WTC11 (cell line): ENCODE measurements at regions not wholly inside any gene's neighbourhood (a gene's known extent, or its start where the extent isn't known, plus 50 kb on each side); places are given as distances from the start of the nearest gene placed in this dataset.

Source experiments
- ATAC-seq: fragments of 200-7000 bp; cut with Tn5 transposase; 2 replicates; pipeline ENCODE4 v1.10.0; 2021; ENCODE audit warnings: mild to moderate bottlenecking, moderate library complexity
- CTCF ChIA-PET: fragments of 300-600 bp; sonication (Branson Sonifier 250); formaldehyde crosslinking; loops from one replicate; lab custom pipeline; 2021; ENCODE audit warnings: antibody characterized with exemption; lab: Charles Lee
- POLR2A ChIA-PET: fragments of 350-600 bp; sonication (Branson Sonifier 250); formaldehyde crosslinking; loops from one replicate; lab custom pipeline; 2021; ENCODE audit warnings: antibody characterized with exemption; lab: Charles Lee
- DNase-seq: peaks from one replicate; pipeline ENCODE4 v3.0.0; 2021; ENCODE audit warnings: low spot score
- H3K27ac Mint-ChIP-seq: 2 replicates; pipeline ENCODE4 v1.8.0; 2021; ENCODE audit warnings: mixed read lengths
- H3K27me3 Mint-ChIP-seq: 2 replicates; pipeline ENCODE4 v1.8.0; 2021; ENCODE audit warnings: low read depth, mild to moderate bottlenecking, moderate library complexity, mixed read lengths
- H3K36me3 Mint-ChIP-seq: 2 replicates; pipeline ENCODE4 v1.8.0; 2021; ENCODE audit warnings: mixed read lengths
- H3K4me1 Mint-ChIP-seq: 2 replicates; pipeline ENCODE4 v1.8.0; 2022; ENCODE audit warnings: mixed read lengths
- H3K4me3 Mint-ChIP-seq: 2 replicates; pipeline ENCODE4 v1.8.0; 2021; ENCODE audit warnings: mild to moderate bottlenecking, moderate library complexity, mixed read lengths
- H3K9me3 Mint-ChIP-seq: 2 replicates; pipeline ENCODE4 v1.8.0; 2021; ENCODE audit warnings: mixed read lengths
- ARID4B ChIP-seq: sonication (generic); formaldehyde crosslinking; IDR thresholded peaks from 2 replicates; pipeline ENCODE4 v1.8.0; 2023; ENCODE audit warnings: missing genetic modification reagents, mild to moderate bottlenecking, borderline replicate concordance
- ATF3 ChIP-seq: sonication (generic); formaldehyde crosslinking; conservative IDR thresholded peaks from 2 replicates; pipeline ENCODE4 v1.8.1; 2022; ENCODE audit warnings: mild to moderate bottlenecking, missing genetic modification reagents
- E2F1 ChIP-seq: sonication (generic); formaldehyde crosslinking; IDR thresholded peaks from 2 replicates; pipeline ENCODE4 v1.8.0; 2022; ENCODE audit warnings: mild to moderate bottlenecking, missing genetic modification reagents
- ESRRA ChIP-seq: sonication (generic); formaldehyde crosslinking; IDR thresholded peaks from 2 replicates; pipeline ENCODE4 v1.8.1; 2022; ENCODE audit warnings: mild to moderate bottlenecking, missing genetic modification reagents, borderline replicate concordance
- ETV6 ChIP-seq: sonication (generic); formaldehyde crosslinking; IDR thresholded peaks from 2 replicates; pipeline ENCODE4 v1.8.1; 2022; ENCODE audit warnings: mild to moderate bottlenecking, missing genetic modification reagents
- FOXJ3 ChIP-seq: sonication (generic); formaldehyde crosslinking; IDR thresholded peaks from 2 replicates; pipeline ENCODE4 v1.9.0; 2021; ENCODE audit warnings: missing genetic modification reagents, mild to moderate bottlenecking, borderline replicate concordance
- MYBL2 ChIP-seq: sonication (generic); formaldehyde crosslinking; IDR thresholded peaks from 2 replicates; pipeline ENCODE4 v1.8.1; 2023; ENCODE audit warnings: mild to moderate bottlenecking, moderate library complexity, missing genetic modification reagents
- NR2C2 ChIP-seq: sonication (generic); formaldehyde crosslinking; IDR thresholded peaks from 2 replicates; pipeline ENCODE4 v1.8.0; 2022; ENCODE audit warnings: mild to moderate bottlenecking, missing genetic modification reagents
- PRRX2 ChIP-seq: fragments of 250-450 bp; sonication (Bioruptor Pico); IDR thresholded peaks from 2 replicates; pipeline ENCODE4 v1.8.0; 2021; ENCODE audit warnings: mild to moderate bottlenecking
- TF ChIP-seq, protein P1 (sequence below): sonication (generic); formaldehyde crosslinking; IDR thresholded peaks from 2 replicates; pipeline ENCODE4 v1.8.1; 2023; ENCODE audit warnings: mild to moderate bottlenecking, missing genetic modification reagents
- TF ChIP-seq, protein P2 (sequence below): sonication (generic); formaldehyde crosslinking; IDR thresholded peaks from 2 replicates; pipeline ENCODE4 v1.8.1; 2023; ENCODE audit warnings: mild to moderate bottlenecking, moderate library complexity, missing genetic modification reagents
- TF ChIP-seq, protein P3 (sequence below): sonication (generic); formaldehyde crosslinking; IDR thresholded peaks from 2 replicates; pipeline ENCODE4 v1.8.0; 2022; ENCODE audit warnings: missing genetic modification reagents
- TF ChIP-seq, protein P4 (sequence below): sonication (generic); formaldehyde crosslinking; IDR thresholded peaks from 2 replicates; pipeline ENCODE4 v1.8.1; 2022; ENCODE audit warnings: mild to moderate bottlenecking, moderate library complexity, missing genetic modification reagents
- TF ChIP-seq, protein P5 (sequence below): fragments of 250-450 bp; sonication (Bioruptor Pico); IDR thresholded peaks from 2 replicates; pipeline ENCODE4 v1.9.0; 2021; ENCODE audit warnings: mild to moderate bottlenecking
- TF ChIP-seq, protein P6 (sequence below): sonication (generic); formaldehyde crosslinking; IDR thresholded peaks from 2 replicates; pipeline ENCODE4 v1.8.1; 2023; ENCODE audit warnings: mild to moderate bottlenecking, missing genetic modification reagents, moderate library complexity

DNA sequence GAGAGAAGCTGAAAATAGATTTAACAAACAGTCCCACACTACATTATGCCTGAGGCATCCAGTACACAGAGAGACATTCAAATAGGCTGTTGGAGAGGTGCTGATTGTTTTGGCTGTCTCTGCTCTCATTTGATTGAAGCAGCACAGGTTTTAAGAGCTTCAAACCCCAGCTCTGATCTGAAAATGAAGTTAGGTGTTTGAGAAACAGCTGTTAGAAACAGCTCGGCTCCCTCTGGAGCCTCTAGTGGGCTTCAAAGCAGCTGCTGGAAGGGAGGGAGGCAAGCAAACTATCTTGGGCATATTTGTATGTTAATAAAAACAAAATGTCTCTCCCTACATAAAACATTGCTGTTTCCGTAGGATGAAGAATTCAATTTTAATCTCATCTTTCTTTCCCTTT, 607.3 kb upstream of the GOT2 start:
- ChIA-PET CTCF (interaction anchor here (0.9 to 1.0 kb wide), 4 partner anchors 11 to 527 kb away, joined by 3 to 4 read pairs (median 4); no protein-coding TSS in a partner anchor), POLR2A (interaction anchor here (0.7 kb wide), 1 partner anchor 821 kb away, joined by 6 read pairs; no protein-coding TSS in a partner anchor)
- 0 out of 2 replicates have a peak, but pooled peaks cover 3% of the 10 kb centered on the region for H3K36me3 Mint-ChIP-seq
- peaks cover 8% of the 10 kb centered on the region; the same call in 1 of the 2 replicates for H3K9me3 Mint-ChIP-seq
- no peak for TF ChIP-seq ATF3 (CRISPR knock-in tag)
- TF ChIP-seq MYBL2 (CRISPR knock-in tag), result no peak
- TF ChIP-seq, protein P1, sequence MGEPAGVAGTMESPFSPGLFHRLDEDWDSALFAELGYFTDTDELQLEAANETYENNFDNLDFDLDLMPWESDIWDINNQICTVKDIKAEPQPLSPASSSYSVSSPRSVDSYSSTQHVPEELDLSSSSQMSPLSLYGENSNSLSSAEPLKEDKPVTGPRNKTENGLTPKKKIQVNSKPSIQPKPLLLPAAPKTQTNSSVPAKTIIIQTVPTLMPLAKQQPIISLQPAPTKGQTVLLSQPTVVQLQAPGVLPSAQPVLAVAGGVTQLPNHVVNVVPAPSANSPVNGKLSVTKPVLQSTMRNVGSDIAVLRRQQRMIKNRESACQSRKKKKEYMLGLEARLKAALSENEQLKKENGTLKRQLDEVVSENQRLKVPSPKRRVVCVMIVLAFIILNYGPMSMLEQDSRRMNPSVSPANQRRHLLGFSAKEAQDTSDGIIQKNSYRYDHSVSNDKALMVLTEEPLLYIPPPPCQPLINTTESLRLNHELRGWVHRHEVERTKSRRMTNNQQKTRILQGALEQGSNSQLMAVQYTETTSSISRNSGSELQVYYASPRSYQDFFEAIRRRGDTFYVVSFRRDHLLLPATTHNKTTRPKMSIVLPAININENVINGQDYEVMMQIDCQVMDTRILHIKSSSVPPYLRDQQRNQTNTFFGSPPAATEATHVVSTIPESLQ (CRISPR knock-in tag), result no peak
- no peak for TF ChIP-seq ESRRA (CRISPR knock-in tag)
- TF ChIP-seq NR2C2 (CRISPR knock-in tag), result no peak
- TF ChIP-seq, protein P2, sequence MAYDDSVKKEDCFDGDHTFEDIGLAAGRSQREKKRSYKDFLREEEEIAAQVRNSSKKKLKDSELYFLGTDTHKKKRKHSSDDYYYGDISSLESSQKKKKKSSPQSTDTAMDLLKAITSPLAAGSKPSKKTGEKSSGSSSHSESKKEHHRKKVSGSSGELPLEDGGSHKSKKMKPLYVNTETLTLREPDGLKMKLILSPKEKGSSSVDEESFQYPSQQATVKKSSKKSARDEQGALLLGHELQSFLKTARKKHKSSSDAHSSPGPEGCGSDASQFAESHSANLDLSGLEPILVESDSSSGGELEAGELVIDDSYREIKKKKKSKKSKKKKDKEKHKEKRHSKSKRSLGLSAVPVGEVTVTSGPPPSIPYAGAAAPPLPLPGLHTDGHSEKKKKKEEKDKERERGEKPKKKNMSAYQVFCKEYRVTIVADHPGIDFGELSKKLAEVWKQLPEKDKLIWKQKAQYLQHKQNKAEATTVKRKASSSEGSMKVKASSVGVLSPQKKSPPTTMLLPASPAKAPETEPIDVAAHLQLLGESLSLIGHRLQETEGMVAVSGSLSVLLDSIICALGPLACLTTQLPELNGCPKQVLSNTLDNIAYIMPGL (CRISPR knock-in tag), result no peak
- TF ChIP-seq E2F1 (CRISPR knock-in tag), result no peak
- TF ChIP-seq FOXJ3, result no peak
- TF ChIP-seq, protein P3, sequence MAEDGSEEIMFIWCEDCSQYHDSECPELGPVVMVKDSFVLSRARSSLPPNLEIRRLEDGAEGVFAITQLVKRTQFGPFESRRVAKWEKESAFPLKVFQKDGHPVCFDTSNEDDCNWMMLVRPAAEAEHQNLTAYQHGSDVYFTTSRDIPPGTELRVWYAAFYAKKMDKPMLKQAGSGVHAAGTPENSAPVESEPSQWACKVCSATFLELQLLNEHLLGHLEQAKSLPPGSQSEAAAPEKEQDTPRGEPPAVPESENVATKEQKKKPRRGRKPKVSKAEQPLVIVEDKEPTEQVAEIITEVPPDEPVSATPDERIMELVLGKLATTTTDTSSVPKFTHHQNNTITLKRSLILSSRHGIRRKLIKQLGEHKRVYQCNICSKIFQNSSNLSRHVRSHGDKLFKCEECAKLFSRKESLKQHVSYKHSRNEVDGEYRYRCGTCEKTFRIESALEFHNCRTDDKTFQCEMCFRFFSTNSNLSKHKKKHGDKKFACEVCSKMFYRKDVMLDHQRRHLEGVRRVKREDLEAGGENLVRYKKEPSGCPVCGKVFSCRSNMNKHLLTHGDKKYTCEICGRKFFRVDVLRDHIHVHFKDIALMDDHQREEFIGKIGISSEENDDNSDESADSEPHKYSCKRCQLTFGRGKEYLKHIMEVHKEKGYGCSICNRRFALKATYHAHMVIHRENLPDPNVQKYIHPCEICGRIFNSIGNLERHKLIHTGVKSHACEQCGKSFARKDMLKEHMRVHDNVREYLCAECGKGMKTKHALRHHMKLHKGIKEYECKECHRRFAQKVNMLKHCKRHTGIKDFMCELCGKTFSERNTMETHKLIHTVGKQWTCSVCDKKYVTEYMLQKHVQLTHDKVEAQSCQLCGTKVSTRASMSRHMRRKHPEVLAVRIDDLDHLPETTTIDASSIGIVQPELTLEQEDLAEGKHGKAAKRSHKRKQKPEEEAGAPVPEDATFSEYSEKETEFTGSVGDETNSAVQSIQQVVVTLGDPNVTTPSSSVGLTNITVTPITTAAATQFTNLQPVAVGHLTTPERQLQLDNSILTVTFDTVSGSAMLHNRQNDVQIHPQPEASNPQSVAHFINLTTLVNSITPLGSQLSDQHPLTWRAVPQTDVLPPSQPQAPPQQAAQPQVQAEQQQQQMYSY (CRISPR knock-in tag), result no peak
- TF ChIP-seq, protein P4, sequence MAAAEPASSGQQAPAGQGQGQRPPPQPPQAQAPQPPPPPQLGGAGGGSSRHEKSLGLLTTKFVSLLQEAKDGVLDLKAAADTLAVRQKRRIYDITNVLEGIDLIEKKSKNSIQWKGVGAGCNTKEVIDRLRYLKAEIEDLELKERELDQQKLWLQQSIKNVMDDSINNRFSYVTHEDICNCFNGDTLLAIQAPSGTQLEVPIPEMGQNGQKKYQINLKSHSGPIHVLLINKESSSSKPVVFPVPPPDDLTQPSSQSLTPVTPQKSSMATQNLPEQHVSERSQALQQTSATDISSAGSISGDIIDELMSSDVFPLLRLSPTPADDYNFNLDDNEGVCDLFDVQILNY (CRISPR knock-in tag), result no peak
- TF ChIP-seq, all 79 proteins: peak for 0
- no peak for DNase-seq
- Mint-ChIP-seq H3K27me3 (peaks cover 99% of the 10 kb centered on the region), H3K27ac (no peak overlapping the region), H3K4me1 (peaks cover 34% of the 10 kb centered on the region), H3K4me3 (no peak overlapping the region)
- no peak for ATAC-seq

DNA sequence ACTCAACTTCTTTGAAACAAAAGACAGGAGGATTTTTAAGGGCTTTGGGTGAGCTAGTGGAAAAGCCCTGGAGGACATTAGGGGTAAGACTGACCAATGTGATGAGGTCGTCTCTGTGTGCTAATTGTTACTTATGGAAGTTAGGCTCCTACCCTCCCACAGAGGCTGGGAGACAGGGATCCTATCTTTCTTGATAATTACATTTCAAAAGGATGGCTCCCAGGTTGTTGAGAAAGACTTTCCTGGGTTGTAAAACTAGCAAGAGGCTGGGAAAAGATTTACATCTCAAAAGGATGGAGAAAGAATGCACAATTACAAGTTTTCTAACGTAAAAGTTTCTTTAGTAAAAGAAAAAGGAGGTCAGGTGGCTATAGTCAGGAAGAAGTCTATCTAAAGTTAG, 605.8 kb upstream of the GOT2 start:
- no peak overlapping the region for H3K27ac Mint-ChIP-seq
- 0 out of 2 replicates have a peak, but pooled peaks cover 3% of the 10 kb centered on the region for H3K36me3 Mint-ChIP-seq
- DNase-seq (no peak), ATAC-seq (peak; percentile 80)
- CTCF ChIA-PET, result no interaction called here
- peaks cover 100% of the 10 kb centered on the region for H3K27me3 Mint-ChIP-seq
- POLR2A ChIA-PET, result no interaction called here
- H3K9me3 Mint-ChIP-seq, result peaks cover 8% of the 10 kb centered on the region; the same call in 1 of the 2 replicates
- H3K4me3 Mint-ChIP-seq, result no peak overlapping the region
- H3K4me1 Mint-ChIP-seq, result peaks cover 47% of the 10 kb centered on the region
- TF ChIP-seq, protein P5, sequence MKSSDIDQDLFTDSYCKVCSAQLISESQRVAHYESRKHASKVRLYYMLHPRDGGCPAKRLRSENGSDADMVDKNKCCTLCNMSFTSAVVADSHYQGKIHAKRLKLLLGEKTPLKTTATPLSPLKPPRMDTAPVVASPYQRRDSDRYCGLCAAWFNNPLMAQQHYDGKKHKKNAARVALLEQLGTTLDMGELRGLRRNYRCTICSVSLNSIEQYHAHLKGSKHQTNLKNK (CRISPR knock-in tag), result no peak
- no peak for TF ChIP-seq ARID4B
- no peak for TF ChIP-seq PRRX2 (CRISPR knock-in tag)
- 0 out of 2 replicates have a peak, but pooled peaks have one; percentile 24 for TF ChIP-seq ETV6
- TF ChIP-seq, protein P6, sequence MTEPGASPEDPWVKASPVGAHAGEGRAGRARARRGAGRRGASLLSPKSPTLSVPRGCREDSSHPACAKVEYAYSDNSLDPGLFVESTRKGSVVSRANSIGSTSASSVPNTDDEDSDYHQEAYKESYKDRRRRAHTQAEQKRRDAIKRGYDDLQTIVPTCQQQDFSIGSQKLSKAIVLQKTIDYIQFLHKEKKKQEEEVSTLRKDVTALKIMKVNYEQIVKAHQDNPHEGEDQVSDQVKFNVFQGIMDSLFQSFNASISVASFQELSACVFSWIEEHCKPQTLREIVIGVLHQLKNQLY, result no peak
